ENCODE measurements at regions not wholly inside any gene's neighbourhood (a gene's known extent, or its start where the extent isn't known, plus 50 kb on each side); places are given as distances from the start of the nearest gene placed in this dataset.
A peak's percentile ranks its signal among the peaks of the same experiment; 100 is the strongest.

- TF ChIP-seq JDP2 (CRISPR knock-in tag; IDR thresholded peaks at IDR 0.05; ENCODE audit: borderline replicate concordance), result no peak
- peak; percentile 71 for TF ChIP-seq HNF4A (CRISPR knock-in tag; IDR thresholded peaks at IDR 0.05)
- no peak; the same call in 1 of the 2 replicates for TF ChIP-seq ZNF607 (CRISPR knock-in tag; IDR thresholded peaks at IDR 0.05; ENCODE audit: borderline replicate concordance)
- peak; percentile 71 for TF ChIP-seq ZNF331 (CRISPR knock-in tag; IDR thresholded peaks at IDR 0.05)
- no peak for TF ChIP-seq NFATC3 (CRISPR knock-in tag; IDR thresholded peaks at IDR 0.05)
- TF ChIP-seq, protein P1, sequence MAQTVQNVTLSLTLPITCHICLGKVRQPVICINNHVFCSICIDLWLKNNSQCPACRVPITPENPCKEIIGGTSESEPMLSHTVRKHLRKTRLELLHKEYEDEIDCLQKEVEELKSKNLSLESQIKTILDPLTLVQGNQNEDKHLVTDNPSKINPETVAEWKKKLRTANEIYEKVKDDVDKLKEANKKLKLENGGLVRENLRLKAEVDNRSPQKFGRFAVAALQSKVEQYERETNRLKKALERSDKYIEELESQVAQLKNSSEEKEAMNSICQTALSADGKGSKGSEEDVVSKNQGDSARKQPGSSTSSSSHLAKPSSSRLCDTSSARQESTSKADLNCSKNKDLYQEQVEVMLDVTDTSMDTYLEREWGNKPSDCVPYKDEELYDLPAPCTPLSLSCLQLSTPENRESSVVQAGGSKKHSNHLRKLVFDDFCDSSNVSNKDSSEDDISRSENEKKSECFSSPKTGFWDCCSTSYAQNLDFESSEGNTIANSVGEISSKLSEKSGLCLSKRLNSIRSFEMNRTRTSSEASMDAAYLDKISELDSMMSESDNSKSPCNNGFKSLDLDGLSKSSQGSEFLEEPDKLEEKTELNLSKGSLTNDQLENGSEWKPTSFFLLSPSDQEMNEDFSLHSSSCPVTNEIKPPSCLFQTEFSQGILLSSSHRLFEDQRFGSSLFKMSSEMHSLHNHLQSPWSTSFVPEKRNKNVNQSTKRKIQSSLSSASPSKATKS (CRISPR knock-in tag; IDR thresholded peaks at IDR 0.05), result no peak
- TF ChIP-seq ATF7-NPFF (CRISPR knock-in tag; IDR thresholded peaks at IDR 0.05; ENCODE audit: low read depth), result no peak
- TF ChIP-seq ZNF747 (CRISPR knock-in tag; IDR thresholded peaks at IDR 0.05; ENCODE audit: borderline replicate concordance), result peak; percentile 55; the same call in 1 of the 2 replicates
- TF ChIP-seq HDAC2 (CRISPR knock-in tag; IDR thresholded peaks at IDR 0.05), result peak; percentile 73; the same call in 1 of the 2 replicates
- TF ChIP-seq ZNF33A (CRISPR knock-in tag; IDR thresholded peaks at IDR 0.05; ENCODE audit: borderline replicate concordance), result no peak
- TF ChIP-seq BRCA1 (CRISPR knock-in tag; IDR thresholded peaks at IDR 0.05), result no peak
- no peak for TF ChIP-seq ZNF619 (CRISPR knock-in tag; IDR thresholded peaks at IDR 0.05)
- TF ChIP-seq ZNF724P (CRISPR knock-in tag; IDR thresholded peaks at IDR 0.05; ENCODE audit: borderline replicate concordance), result no peak
- no peak for TF ChIP-seq FOXM1 (CRISPR knock-in tag; IDR thresholded peaks at IDR 0.05)
- no peak for TF ChIP-seq PAWR (CRISPR knock-in tag; IDR thresholded peaks at IDR 0.05; ENCODE audit: borderline replicate concordance)
- TF ChIP-seq ATF7 (IDR thresholded peaks at IDR 0.05), result no peak
- no peak for TF ChIP-seq ATF7 (CRISPR knock-in tag; IDR thresholded peaks at IDR 0.05)
- peak; percentile 49 for TF ChIP-seq TCF7 (IDR thresholded peaks at IDR 0.05; ENCODE audit: low read depth)
- 0 out of 2 replicates have a peak, but pooled peaks have one; percentile 77 for TF ChIP-seq ZNF678 (CRISPR knock-in tag; IDR thresholded peaks at IDR 0.05)
- TF ChIP-seq RFXAP (CRISPR knock-in tag; IDR thresholded peaks at IDR 0.05; ENCODE audit: borderline replicate concordance), result peak; percentile 41; the same call in 1 of the 2 replicates
- TF ChIP-seq, protein P2, sequence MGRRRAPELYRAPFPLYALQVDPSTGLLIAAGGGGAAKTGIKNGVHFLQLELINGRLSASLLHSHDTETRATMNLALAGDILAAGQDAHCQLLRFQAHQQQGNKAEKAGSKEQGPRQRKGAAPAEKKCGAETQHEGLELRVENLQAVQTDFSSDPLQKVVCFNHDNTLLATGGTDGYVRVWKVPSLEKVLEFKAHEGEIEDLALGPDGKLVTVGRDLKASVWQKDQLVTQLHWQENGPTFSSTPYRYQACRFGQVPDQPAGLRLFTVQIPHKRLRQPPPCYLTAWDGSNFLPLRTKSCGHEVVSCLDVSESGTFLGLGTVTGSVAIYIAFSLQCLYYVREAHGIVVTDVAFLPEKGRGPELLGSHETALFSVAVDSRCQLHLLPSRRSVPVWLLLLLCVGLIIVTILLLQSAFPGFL (CRISPR knock-in tag; IDR thresholded peaks at IDR 0.05), result no peak
- TF ChIP-seq, protein P3, sequence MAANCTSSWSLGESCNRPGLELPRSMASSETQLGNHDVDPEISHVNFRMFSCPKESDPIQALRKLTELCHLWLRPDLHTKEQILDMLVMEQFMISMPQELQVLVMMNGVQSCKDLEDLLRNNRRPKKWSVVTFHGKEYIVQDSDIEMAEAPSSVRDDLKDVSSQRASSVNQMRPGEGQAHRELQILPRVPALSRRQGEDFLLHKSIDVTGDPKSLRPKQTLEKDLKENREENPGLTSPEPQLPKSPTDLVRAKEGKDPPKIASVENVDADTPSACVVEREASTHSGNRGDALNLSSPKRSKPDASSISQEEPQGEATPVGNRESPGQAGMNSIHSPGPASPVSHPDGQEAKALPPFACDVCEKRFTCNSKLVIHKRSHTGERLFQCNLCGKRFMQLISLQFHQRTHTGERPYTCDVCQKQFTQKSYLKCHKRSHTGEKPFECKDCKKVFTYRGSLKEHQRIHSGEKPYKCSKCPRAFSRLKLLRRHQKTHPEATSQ (CRISPR knock-in tag; IDR thresholded peaks at IDR 0.05; ENCODE audit: borderline replicate concordance), result peak; percentile 61; the same call in 1 of the 2 replicates
- peak; percentile 83; the same call in 1 of the 2 replicates for TF ChIP-seq TOPORS (CRISPR knock-in tag; IDR thresholded peaks at IDR 0.05)
- 0 out of 2 replicates have a peak, but pooled peaks have one; percentile 46 for TF ChIP-seq THAP11 (CRISPR knock-in tag; IDR thresholded peaks at IDR 0.05)
- TF ChIP-seq ZFX (CRISPR knock-in tag; IDR thresholded peaks at IDR 0.05; ENCODE audit: low read depth), result peak; percentile 80
- TF ChIP-seq ZSCAN31 (CRISPR knock-in tag; IDR thresholded peaks at IDR 0.05; ENCODE audit: low read depth), result no peak; the same call in 1 of the 2 replicates
- TF ChIP-seq MATR3 (CRISPR knock-in tag; IDR thresholded peaks at IDR 0.05), result no peak
- no peak for TF ChIP-seq ONECUT2 (CRISPR knock-in tag; IDR thresholded peaks at IDR 0.05)
Observed at GRCh38 chr21:41605178-41605933, 97.4 kb upstream of the TMPRSS2 start (continued).

Data from HepG2 (cell line).